Tibial nerve (tissue), 3 donors: ENCODE measurements at regions not wholly inside any gene's neighbourhood (a gene's known extent, or its start where the extent isn't known, plus 50 kb on each side); places are given as distances from the start of the nearest gene placed in this dataset.

ENCODE experiments used
- POLR2A ChIP-seq, 2 donors: fragments of 450-650 bp; IDR thresholded peaks; one replicate each; pipeline ENCODE4 v1.6.1; 2017; ENCODE audit warnings: antibody characterized with exemption in 2 of 2, mild to moderate bottlenecking in 2 of 2, moderate library complexity in 2 of 2
- TF ChIP-seq, protein P1 (sequence below), 5 experiments: fragments of 200-600 bp in 3 of 5; fragments of 450-650 bp in 2 of 5; sonication (generic) in 3 of 5; IDR thresholded peaks; one replicate each; pipeline ENCODE4 v1.5.1; 2016 to 2019; ENCODE audit warnings: antibody characterized with exemption in 5 of 5, mild to moderate bottlenecking in 3 of 5, moderate library complexity in 2 of 5

GRCh38 chr2:208916881-208917280 is 507.0 kb upstream of the MAP2 start:
- TF ChIP-seq, protein P1, sequence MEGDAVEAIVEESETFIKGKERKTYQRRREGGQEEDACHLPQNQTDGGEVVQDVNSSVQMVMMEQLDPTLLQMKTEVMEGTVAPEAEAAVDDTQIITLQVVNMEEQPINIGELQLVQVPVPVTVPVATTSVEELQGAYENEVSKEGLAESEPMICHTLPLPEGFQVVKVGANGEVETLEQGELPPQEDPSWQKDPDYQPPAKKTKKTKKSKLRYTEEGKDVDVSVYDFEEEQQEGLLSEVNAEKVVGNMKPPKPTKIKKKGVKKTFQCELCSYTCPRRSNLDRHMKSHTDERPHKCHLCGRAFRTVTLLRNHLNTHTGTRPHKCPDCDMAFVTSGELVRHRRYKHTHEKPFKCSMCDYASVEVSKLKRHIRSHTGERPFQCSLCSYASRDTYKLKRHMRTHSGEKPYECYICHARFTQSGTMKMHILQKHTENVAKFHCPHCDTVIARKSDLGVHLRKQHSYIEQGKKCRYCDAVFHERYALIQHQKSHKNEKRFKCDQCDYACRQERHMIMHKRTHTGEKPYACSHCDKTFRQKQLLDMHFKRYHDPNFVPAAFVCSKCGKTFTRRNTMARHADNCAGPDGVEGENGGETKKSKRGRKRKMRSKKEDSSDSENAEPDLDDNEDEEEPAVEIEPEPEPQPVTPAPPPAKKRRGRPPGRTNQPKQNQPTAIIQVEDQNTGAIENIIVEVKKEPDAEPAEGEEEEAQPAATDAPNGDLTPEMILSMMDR (IDR thresholded peaks at IDR 0.05) = no peak
- TF ChIP-seq POLR2A (IDR thresholded peaks at IDR 0.05) = no peak
